ENCODE measurements at regions not wholly inside any gene's neighbourhood (a gene's known extent, or its start where the extent isn't known, plus 50 kb on each side); places are given as distances from the start of the nearest gene placed in this dataset.
"Not testable (repeated sequence)": the region's sequence is repeated elsewhere in the genome, so short reads cannot be mapped to it uniquely, and the experiment has no call there.

DNA sequence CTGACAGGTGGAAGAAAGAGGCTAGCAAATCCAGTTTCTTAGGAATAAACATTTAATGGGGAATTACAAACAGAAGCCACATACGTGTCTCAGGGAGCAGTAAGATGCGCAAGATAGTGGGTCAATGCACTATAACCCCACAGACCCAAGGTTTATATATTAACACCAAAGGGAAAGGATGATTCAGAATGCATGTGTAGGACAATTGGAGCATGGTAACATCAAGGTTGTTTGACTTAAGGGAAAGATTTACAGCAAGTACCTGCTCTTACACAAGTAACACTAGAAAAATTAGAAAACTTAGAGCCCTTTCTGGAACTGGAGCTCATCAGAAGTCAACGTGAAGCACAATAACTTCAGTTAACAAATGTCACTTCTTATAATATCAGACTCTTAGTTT is 161.1 kb upstream of the ZWINT start:
- no peaks in the 10 kb centered on the region for H3K27me3 Mint-ChIP-seq (ENCODE audit: insufficient read depth)
- H3K4me3 Mint-ChIP-seq, result no peak overlapping the region
- H3K36me3 Mint-ChIP-seq (ENCODE audit: low read depth), result no peaks in the 10 kb centered on the region
- DNase-seq (ENCODE audit: low spot score), result no peak
- no peaks in the 10 kb centered on the region for H3K9me3 Mint-ChIP-seq
- intact Hi-C loops (cut with micrococcal nuclease), result no loop called here
- H3K4me1 Mint-ChIP-seq (ENCODE audit: low read depth), result no peaks in the 10 kb centered on the region
- no peak overlapping the region for H3K27ac Mint-ChIP-seq

DNA sequence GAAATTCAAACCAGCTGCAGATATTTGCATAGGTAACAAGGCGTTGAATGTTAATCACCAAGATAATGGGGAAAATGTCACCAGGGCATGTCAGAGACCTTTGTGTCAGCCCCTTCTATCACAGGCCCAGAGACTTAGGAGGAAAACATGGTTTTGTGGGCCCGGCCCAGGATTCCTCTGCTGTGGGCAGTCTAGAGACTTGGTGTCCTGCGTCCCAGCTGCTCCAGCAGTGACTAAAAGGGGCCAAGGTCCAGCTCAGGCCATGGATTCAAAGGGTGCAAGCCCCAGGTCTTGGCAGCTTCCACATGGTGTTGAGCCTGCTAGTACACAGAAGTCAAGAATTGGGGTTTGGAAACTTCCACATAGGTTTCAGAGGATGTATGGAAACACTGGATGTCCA is 147.5 kb upstream of the ZWINT start:
- H3K9me3 Mint-ChIP-seq, result peaks cover 8% of the 10 kb centered on the region
- H3K4me1 Mint-ChIP-seq (ENCODE audit: low read depth), result no peaks in the 10 kb centered on the region
- no peaks in the 10 kb centered on the region for H3K36me3 Mint-ChIP-seq (ENCODE audit: low read depth)
- no peak overlapping the region for H3K27ac Mint-ChIP-seq
- no peak overlapping the region for H3K4me3 Mint-ChIP-seq
- intact Hi-C loops (cut with micrococcal nuclease), result no loop called here
- no peak for DNase-seq (ENCODE audit: low spot score)
- H3K27me3 Mint-ChIP-seq (ENCODE audit: insufficient read depth), result no peaks in the 10 kb centered on the region

DNA sequence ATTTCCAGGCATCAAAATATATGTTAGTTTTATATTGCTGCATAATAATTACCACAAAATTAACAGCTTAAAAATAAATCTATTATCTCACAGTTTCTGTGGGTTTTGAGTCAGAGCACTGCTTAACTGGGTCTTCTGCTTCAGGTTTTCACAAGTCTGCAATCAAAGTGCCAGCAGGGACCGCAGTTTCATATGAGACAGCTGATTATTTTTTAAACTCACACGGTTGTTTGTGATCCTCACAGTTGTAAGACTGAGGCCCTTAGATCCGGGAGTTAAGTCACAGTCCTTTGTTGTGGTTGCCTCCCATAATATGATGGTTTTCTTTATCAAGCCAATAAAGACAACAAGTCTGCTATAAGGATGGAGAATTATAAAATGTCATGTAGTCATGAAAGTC is 146.0 kb upstream of the ZWINT start:
- intact Hi-C loops (cut with micrococcal nuclease), result no loop called here
- DNase-seq (ENCODE audit: low spot score), result no peak
- H3K9me3 Mint-ChIP-seq, result peaks cover 8% of the 10 kb centered on the region
- no peaks in the 10 kb centered on the region for H3K27me3 Mint-ChIP-seq (ENCODE audit: insufficient read depth)
- H3K4me3 Mint-ChIP-seq, result no peak overlapping the region
- no peak overlapping the region for H3K27ac Mint-ChIP-seq
- H3K36me3 Mint-ChIP-seq (ENCODE audit: low read depth), result no peaks in the 10 kb centered on the region
- no peaks in the 10 kb centered on the region for H3K4me1 Mint-ChIP-seq (ENCODE audit: low read depth)

DNA sequence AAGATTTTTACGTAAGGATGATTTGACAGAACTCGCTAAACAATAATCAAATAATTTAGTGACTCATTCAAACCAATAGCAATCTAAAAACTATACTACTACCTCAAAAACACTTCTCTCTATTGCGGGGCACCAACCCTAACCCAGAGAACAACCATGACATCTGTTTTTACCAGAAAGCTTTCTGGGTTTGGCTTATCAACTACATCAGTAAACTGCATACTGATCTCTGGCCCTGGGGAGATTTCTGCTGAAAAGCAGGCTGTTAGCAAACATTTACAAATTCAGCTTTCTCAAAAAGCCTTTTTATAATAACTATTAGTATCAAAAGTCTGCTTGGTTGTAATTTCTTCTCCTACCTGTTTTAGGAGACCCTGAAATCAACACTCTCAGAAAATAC is 144.5 kb upstream of the ZWINT start:
- H3K36me3 Mint-ChIP-seq (ENCODE audit: low read depth), result no peaks in the 10 kb centered on the region
- no peaks in the 10 kb centered on the region for H3K27me3 Mint-ChIP-seq (ENCODE audit: insufficient read depth)
- no peak overlapping the region for H3K27ac Mint-ChIP-seq
- H3K4me3 Mint-ChIP-seq, result no peak overlapping the region
- no peak for DNase-seq (ENCODE audit: low spot score)
- intact Hi-C loops (cut with micrococcal nuclease), result no loop called here
- H3K9me3 Mint-ChIP-seq, result peaks cover 4% of the 10 kb centered on the region
- no peaks in the 10 kb centered on the region for H3K4me1 Mint-ChIP-seq (ENCODE audit: low read depth)

DNA sequence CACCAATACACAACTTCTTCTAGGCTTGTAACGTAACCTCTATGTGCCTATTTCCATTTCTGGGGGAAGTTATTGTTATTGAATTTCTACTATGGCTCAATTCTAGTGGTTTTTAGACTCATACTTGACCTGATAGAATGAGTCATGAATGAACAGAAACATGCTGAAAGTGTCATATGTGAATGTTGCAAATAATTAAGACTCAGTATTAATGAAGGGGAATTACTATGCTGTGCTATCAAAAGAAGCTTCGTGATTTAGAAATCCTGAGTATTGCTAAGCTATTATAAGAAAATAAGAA is 135.1 kb upstream of the ZWINT start:
- no peaks in the 10 kb centered on the region for H3K4me1 Mint-ChIP-seq (ENCODE audit: low read depth)
- H3K9me3 Mint-ChIP-seq, result peaks cover 6% of the 10 kb centered on the region
- DNase-seq (ENCODE audit: low spot score), result no peak
- intact Hi-C loops (cut with micrococcal nuclease), result no loop called here
- no peaks in the 10 kb centered on the region for H3K27me3 Mint-ChIP-seq (ENCODE audit: insufficient read depth)
- no peak overlapping the region for H3K27ac Mint-ChIP-seq
- no peaks in the 10 kb centered on the region for H3K36me3 Mint-ChIP-seq (ENCODE audit: low read depth)
- H3K4me3 Mint-ChIP-seq, result no peak overlapping the region

DNA sequence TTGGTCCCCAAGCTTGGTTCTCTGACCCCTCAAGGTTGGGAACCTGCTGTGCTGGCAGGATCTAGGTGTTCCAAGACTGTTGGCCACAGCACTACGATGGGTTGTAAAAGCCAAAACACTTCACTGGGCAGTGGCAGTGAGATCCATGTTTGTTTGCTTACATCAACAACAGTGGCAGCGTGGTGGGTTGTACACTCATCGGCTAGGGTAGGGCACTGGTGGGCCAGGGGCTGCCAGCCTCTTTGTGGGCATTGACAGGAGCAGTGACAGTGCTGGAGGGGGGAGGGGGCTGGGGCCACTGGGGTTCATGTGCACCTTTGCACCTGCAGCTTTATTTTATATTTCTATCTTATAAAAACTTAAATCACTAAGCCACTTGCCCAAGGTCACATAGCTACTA is 126.7 kb upstream of the ZWINT start:
- intact Hi-C loops (cut with micrococcal nuclease), result no loop called here
- Mint-ChIP-seq H3K36me3 (ENCODE audit: low read depth) (no peaks in the 10 kb centered on the region), H3K4me3 (no peak overlapping the region), H3K27ac (no peak overlapping the region), H3K9me3 (peaks cover 3% of the 10 kb centered on the region), H3K27me3 (ENCODE audit: insufficient read depth) (no peaks in the 10 kb centered on the region), H3K4me1 (ENCODE audit: low read depth) (no peaks in the 10 kb centered on the region)
- no peak for DNase-seq (ENCODE audit: low spot score)

DNA sequence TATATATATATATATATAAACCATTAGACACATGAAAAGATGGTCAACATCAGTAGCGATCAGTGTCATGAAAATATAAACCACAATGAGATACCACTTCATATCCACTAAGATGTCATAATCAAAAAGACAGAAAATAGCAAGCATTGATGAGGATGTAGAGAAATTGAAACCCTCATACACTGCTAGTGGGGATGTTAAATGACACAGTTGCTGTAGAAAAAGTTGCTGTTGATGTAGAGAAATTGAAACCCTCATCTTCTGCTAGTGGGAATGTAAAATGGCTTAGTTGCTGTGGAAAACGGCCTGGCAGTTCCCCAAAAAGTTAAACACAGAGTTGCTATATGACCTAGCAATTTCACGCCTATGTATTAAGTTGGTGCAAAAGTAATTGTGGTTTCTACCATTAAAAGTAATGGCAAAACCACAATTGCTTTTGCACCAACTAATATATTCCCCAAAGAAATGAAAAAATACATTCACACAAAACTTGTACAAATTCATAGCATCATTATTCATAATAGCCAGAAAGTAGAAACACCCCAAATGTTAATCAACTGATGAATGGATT is 120.5 kb upstream of the ZWINT start:
- H3K9me3 Mint-ChIP-seq, result no peaks in the 10 kb centered on the region
- H3K36me3 Mint-ChIP-seq (ENCODE audit: low read depth), result no peaks in the 10 kb centered on the region
- H3K27me3 Mint-ChIP-seq (ENCODE audit: insufficient read depth), result no peaks in the 10 kb centered on the region
- intact Hi-C loops (cut with micrococcal nuclease), result no loop called here
- H3K27ac Mint-ChIP-seq, result no peak overlapping the region
- H3K4me3 Mint-ChIP-seq, result no peak overlapping the region
- no peak for DNase-seq (ENCODE audit: low spot score)
- no peaks in the 10 kb centered on the region for H3K4me1 Mint-ChIP-seq (ENCODE audit: low read depth)

DNA sequence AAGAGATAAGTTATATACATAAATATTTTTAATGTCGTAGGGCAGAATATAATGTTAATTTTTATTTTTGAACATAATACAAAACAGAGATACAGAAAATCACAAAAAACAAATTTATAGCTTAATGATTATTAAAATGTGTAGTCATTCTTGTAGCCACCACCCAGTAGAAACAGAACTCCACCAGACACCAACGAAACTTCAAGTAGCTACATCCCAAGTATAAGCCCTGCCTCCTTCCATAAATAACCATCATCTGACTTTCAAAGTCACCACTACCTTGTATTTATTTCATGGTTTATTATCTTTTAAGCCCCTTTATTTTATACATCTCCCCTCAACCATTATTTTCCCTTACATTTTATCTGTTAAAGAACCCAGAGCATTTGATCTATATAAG is 111.9 kb upstream of the ZWINT start:
- intact Hi-C loops (cut with micrococcal nuclease), result no loop called here
- no peak overlapping the region for H3K27ac Mint-ChIP-seq
- no peak overlapping the region for H3K4me3 Mint-ChIP-seq
- no peaks in the 10 kb centered on the region for H3K4me1 Mint-ChIP-seq (ENCODE audit: low read depth)
- no peaks in the 10 kb centered on the region for H3K36me3 Mint-ChIP-seq (ENCODE audit: low read depth)
- H3K27me3 Mint-ChIP-seq (ENCODE audit: insufficient read depth), result no peaks in the 10 kb centered on the region
- no peaks in the 10 kb centered on the region for H3K9me3 Mint-ChIP-seq
- no peak for DNase-seq (ENCODE audit: low spot score)

DNA sequence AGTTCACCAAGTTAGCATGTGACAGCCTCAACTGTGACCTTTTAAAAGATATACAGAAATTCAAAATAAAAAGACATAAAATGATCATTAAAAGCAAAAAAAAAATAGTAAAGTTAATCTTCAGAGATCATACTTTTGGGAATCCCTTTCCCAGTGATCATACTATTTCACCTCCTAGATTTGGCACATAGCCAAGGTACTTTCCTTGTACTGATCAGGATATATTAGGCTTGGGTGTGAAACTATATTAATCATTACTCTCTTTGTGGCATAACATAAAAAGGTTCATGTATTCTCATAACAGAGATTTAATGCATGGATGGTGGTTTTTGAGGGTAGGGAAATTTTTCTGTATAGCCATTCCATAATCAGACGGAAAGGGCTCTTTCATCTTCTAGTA is 109.6 kb upstream of the ZWINT start:
- intact Hi-C loops (cut with micrococcal nuclease), result no loop called here
- DNase-seq (ENCODE audit: low spot score), result no peak
- Mint-ChIP-seq H3K36me3 (ENCODE audit: low read depth) (no peaks in the 10 kb centered on the region), H3K27ac (no peak overlapping the region), H3K9me3 (peaks cover 4% of the 10 kb centered on the region), H3K4me3 (no peak overlapping the region), H3K27me3 (ENCODE audit: insufficient read depth) (no peaks in the 10 kb centered on the region), H3K4me1 (ENCODE audit: low read depth) (no peaks in the 10 kb centered on the region)

DNA sequence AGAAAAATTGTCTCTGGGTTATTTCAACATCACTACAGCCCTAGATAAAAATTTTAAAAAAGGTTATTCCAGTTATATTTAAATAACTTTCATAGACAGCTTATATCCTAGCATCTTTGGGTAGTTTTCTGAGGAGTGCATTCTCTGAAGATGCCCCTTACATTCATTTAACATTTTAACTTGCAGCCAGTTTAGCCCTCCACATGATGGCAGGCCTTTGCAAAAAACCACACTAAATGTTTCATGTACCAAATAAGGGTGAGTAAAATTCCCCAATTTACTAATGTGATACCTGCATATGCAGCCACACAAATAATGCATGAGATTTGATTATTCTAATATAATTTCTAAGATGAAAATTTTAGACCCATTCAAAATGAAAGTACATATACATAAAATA is 108.4 kb upstream of the ZWINT start:
- no peaks in the 10 kb centered on the region for H3K4me1 Mint-ChIP-seq (ENCODE audit: low read depth)
- H3K27ac Mint-ChIP-seq, result no peak overlapping the region
- H3K4me3 Mint-ChIP-seq, result no peak overlapping the region
- no peaks in the 10 kb centered on the region for H3K36me3 Mint-ChIP-seq (ENCODE audit: low read depth)
- no peaks in the 10 kb centered on the region for H3K27me3 Mint-ChIP-seq (ENCODE audit: insufficient read depth)
- H3K9me3 Mint-ChIP-seq, result peaks cover 4% of the 10 kb centered on the region
- no peak for DNase-seq (ENCODE audit: low spot score)
- intact Hi-C loops (cut with micrococcal nuclease), result no loop called here

DNA sequence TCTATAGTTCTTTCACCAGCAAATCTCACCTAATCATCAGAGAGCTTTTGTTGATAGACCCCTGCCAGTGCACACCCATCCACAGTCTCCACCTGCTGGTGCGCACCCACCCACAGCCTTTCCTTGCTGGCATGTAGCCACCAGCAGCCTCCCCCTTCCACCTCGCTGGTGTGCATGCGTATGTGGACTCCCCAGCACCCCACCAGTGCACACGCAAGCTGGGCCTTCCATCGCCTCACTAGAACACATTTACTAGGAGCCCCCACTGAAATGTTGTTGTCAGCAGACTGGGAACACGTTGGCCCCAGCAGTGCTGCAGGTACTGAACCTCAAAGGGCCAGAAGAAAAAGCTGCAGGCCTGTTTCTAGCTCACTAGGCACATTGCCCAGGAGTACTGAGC is 104.9 kb upstream of the ZWINT start:
- H3K4me3 Mint-ChIP-seq, result no peak overlapping the region
- no peaks in the 10 kb centered on the region for H3K27me3 Mint-ChIP-seq (ENCODE audit: insufficient read depth)
- H3K36me3 Mint-ChIP-seq (ENCODE audit: low read depth), result no peaks in the 10 kb centered on the region
- no peaks in the 10 kb centered on the region for H3K4me1 Mint-ChIP-seq (ENCODE audit: low read depth)
- DNase-seq (ENCODE audit: low spot score), result no peak
- no peak overlapping the region for H3K27ac Mint-ChIP-seq
- H3K9me3 Mint-ChIP-seq, result peaks cover 4% of the 10 kb centered on the region
- intact Hi-C loops (cut with micrococcal nuclease), result no loop called here

DNA sequence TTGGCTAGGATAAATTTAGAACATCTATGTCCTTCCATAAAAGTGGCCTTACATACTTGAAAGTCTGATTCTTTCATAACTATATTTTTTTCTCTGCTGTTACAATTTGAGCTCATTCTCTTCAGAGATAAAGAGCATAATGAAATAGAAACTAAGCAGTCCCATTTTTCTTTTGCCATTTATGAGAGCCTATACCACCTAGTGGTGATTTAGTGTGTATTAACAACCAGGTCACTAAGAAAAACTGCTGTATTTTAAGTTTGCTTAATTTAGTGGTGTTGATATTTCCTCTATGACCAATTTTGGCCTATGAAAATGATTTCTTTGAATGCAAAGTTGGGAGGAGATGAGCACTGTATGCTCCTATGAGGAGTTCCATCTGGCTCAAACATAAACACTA is 88.7 kb upstream of the ZWINT start:
- peaks cover 7% of the 10 kb centered on the region for H3K9me3 Mint-ChIP-seq
- H3K27ac Mint-ChIP-seq, result no peak overlapping the region
- H3K36me3 Mint-ChIP-seq (ENCODE audit: low read depth), result no peaks in the 10 kb centered on the region

DNA sequence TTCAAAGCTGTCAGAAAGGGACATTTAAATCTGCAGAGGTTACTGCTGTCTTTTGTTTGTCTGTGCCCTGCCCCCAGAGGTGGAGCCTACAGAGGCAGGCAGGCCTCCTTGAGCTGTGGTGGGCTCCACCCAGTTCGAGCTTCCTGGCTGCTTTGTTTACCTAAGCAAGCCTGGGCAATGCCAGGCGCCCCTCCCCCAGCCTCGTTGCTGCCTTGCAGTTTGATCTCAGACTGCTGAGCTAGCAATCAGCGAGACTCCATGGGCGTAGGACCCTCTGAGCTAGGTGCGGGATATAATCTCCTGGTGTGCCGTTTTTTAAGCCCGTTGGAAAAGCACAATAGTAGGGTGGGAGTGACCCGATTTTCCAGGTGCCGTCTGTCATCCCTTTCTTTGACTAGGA is 86.6 kb upstream of the ZWINT start:
- H3K27ac Mint-ChIP-seq; H3K9me3 Mint-ChIP-seq; H3K27me3 Mint-ChIP-seq (ENCODE audit: insufficient read depth); DNase-seq (ENCODE audit: low spot score); intact Hi-C loops (cut with micrococcal nuclease); H3K36me3 Mint-ChIP-seq (ENCODE audit: low read depth); H3K4me3 Mint-ChIP-seq; H3K4me1 Mint-ChIP-seq (ENCODE audit: low read depth): not testable (repeated sequence)

More for the DNA sequence above, 88.7 kb upstream of the ZWINT start:
- DNase-seq (ENCODE audit: low spot score), result no peak
- Mint-ChIP-seq H3K4me1 (ENCODE audit: low read depth) (no peaks in the 10 kb centered on the region), H3K27me3 (ENCODE audit: insufficient read depth) (no peaks in the 10 kb centered on the region), H3K4me3 (no peak overlapping the region)
- intact Hi-C loops (cut with micrococcal nuclease), result no loop called here

DNA sequence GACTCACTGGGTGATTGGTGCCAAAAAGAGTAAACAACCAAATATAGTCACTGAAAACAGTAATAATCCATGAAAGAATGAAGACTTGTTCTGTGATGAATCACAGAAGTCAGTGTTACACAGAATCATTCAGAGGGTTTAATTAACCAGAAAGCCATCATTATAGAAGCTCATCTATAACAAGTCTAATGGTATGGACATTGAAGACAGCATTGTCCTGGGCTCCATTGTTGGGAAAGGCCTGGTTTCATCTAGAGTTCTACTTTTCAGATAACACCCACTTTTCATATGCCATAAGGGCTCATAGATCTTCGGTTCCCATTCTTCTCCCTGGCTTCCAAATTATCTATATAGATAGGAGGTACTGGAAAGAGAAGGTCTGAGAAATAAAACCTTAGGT is 80.3 kb upstream of the ZWINT start:
- H3K4me3 Mint-ChIP-seq; DNase-seq (ENCODE audit: low spot score); H3K36me3 Mint-ChIP-seq (ENCODE audit: low read depth); intact Hi-C loops (cut with micrococcal nuclease); H3K4me1 Mint-ChIP-seq (ENCODE audit: low read depth); H3K9me3 Mint-ChIP-seq; H3K27ac Mint-ChIP-seq; H3K27me3 Mint-ChIP-seq (ENCODE audit: insufficient read depth): not testable (repeated sequence)
